OCI-LY1 (cell line): ENCODE measurements at regions not wholly inside any gene's neighbourhood (a gene's known extent, or its start where the extent isn't known, plus 50 kb on each side); places are given as distances from the start of the nearest gene placed in this dataset.
"Not testable (repeated sequence)": the region's sequence is repeated elsewhere in the genome, so short reads cannot be mapped to it uniquely, and the experiment has no call there.

Experiments
- EZH2 ChIP-seq: fragments of 200-600 bp; sonication (generic), shearing (Covaris generic); IDR thresholded peaks from 2 replicates; pipeline ENCODE4 v1.8.0; 2017; ENCODE audit warnings: borderline replicate concordance, mixed run types, mild to moderate bottlenecking, antibody characterized with exemption, low read length, moderate library complexity, mixed read lengths
- TF ChIP-seq, protein P1 (sequence below): fragments of 200-600 bp; sonication (generic), shearing (Covaris generic); IDR thresholded peaks from 2 replicates; pipeline ENCODE4 v1.5.1; 2017; ENCODE audit warnings: mild to moderate bottlenecking, antibody characterized with exemption, low read length, moderate library complexity, mixed read lengths

DNA sequence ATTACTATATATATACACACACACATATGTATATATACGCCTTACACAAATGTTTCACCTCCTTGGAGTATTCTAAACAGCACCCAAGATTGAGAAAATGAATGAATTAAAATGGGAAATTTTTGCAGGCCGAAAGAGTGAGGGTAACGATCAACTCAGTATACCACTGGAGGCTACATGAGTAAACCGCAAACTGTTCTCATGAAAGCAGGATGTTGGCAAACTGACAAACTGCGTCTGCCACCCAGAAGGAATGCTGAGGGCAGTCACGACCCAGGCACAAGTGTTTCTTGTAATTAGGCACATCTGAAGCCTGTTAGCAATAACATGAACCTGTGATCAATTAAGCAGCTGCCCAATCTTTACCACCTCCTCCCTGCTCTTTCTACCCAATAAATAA lies 666.5 kb downstream of the TDRD15 start:
- TF ChIP-seq, protein P1, sequence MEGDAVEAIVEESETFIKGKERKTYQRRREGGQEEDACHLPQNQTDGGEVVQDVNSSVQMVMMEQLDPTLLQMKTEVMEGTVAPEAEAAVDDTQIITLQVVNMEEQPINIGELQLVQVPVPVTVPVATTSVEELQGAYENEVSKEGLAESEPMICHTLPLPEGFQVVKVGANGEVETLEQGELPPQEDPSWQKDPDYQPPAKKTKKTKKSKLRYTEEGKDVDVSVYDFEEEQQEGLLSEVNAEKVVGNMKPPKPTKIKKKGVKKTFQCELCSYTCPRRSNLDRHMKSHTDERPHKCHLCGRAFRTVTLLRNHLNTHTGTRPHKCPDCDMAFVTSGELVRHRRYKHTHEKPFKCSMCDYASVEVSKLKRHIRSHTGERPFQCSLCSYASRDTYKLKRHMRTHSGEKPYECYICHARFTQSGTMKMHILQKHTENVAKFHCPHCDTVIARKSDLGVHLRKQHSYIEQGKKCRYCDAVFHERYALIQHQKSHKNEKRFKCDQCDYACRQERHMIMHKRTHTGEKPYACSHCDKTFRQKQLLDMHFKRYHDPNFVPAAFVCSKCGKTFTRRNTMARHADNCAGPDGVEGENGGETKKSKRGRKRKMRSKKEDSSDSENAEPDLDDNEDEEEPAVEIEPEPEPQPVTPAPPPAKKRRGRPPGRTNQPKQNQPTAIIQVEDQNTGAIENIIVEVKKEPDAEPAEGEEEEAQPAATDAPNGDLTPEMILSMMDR = not testable (repeated sequence)
- not testable (repeated sequence) for TF ChIP-seq EZH2
